ENCODE measurements at regions not wholly inside any gene's neighbourhood (a gene's known extent, or its start where the extent isn't known, plus 50 kb on each side); places are given as distances from the start of the nearest gene placed in this dataset.

DNA sequence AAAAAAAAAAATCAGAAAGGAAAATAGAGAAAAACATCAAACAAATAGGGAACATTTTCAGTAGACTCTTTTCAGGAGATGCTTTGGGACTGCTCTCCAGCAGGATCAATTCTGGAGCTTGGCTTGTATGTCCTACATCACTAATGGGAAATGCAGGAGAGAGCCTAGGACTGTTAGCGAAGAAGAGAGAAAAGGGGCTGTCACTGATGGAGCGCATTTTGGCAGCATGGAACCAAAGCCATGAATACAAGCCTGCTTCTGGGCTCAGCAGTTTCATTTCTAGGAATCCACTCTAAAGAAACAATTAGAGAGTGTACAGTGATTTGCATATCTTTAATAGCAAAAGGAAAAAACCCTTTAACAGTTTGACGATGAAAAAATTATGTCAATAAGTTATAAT is 203.9 kb downstream of the NUFIP1 start:
- FAIRE-seq: no peak
- Histone ChIP-seq H4K91ac (replicated peaks; ENCODE audit: insufficient read length, low read length) (no peak overlapping the region), H3K27ac (ENCODE audit: low read depth, low read length) (no peak overlapping the region), H2AFZ (ENCODE audit: low read length) (no peak overlapping the region), H4K20me1 (replicated peaks in 1 of 2; ENCODE audit: control insufficient read depth in 1 of 2, insufficient read depth in 2 of 2, low read length in 2 of 2) (no peaks in the 10 kb centered on the region), H2BK5ac (ENCODE audit: low read depth, low read length) (no peak overlapping the region), H3K56ac (replicated peaks; ENCODE audit: insufficient read length, low read depth, low read length) (no peak overlapping the region), H2BK12ac (ENCODE audit: low read depth, low read length) (no peak overlapping the region), H4K5ac (ENCODE audit: insufficient read length, low read depth, low read length) (no peak overlapping the region), H3K79me2 (ENCODE audit: control insufficient read depth in 1 of 2, insufficient read depth in 2 of 2, low read length in 2 of 2) (no peaks in the 10 kb centered on the region), H3K79me1 (ENCODE audit: low read depth, low read length) (no peaks in the 10 kb centered on the region), H3K14ac (ENCODE audit: insufficient read length) (no peak overlapping the region), H3K23me2 (ENCODE audit: low read depth, low read length) (no peaks in the 10 kb centered on the region), H3K4me1 (replicated peaks in 1 of 4; ENCODE audit: control insufficient read depth in 3 of 4, insufficient read depth in 4 of 4, low read length in 3 of 4) (peaks cover 0 to 4% (median 0%) of the 10 kb centered on the region in 4 experiments; a peak in 1 of 7 replicates), H3K18ac (ENCODE audit: extremely low read depth, low read length) (no peak overlapping the region), H3K27me3 (replicated peaks in 1 of 4; ENCODE audit: control insufficient read depth in 3 of 4, extremely low read depth in 1 of 4, insufficient read depth in 3 of 4, low read length in 3 of 4) (no peaks in the 10 kb centered on the region), H4K8ac (ENCODE audit: extremely low read depth, insufficient read depth, low read length) (no peak overlapping the region), H3K4me3 (ENCODE audit: extremely low read depth in 1 of 4, insufficient read depth in 2 of 4, low read depth in 3 of 4, low read length in 4 of 4) (no peak overlapping the region), H3K4me2 (ENCODE audit: insufficient read depth in 1 of 2, low read depth in 2 of 2, low read length in 2 of 2) (no peak overlapping the region), H2BK15ac (ENCODE audit: low read length) (no peak overlapping the region), H2AK5ac (ENCODE audit: low read depth, low read length) (no peak overlapping the region), H3K23ac (ENCODE audit: insufficient read length) (no peak overlapping the region), H3K36me3 (ENCODE audit: control insufficient read depth in 2 of 4, insufficient read depth in 4 of 4, low read length in 3 of 4) (no peaks in the 10 kb centered on the region), H2BK20ac (ENCODE audit: low read length) (no peak overlapping the region), H3K9ac (replicated peaks in 1 of 4; ENCODE audit: extremely low read depth in 1 of 4, low read depth in 3 of 4, low read length in 3 of 4) (no peak overlapping the region), H2BK120ac (replicated peaks; ENCODE audit: low read depth, low read length) (no peak overlapping the region), H3K9me3 (ENCODE audit: insufficient read depth in 2 of 2, low read depth in 1 of 2, low read length in 1 of 2) (no peaks in the 10 kb centered on the region), H3K4ac (replicated peaks; ENCODE audit: insufficient read length, low read depth, low read length) (no peak overlapping the region)
- ChIA-PET POLR2A (ENCODE audit: partially characterized antibody) (no interaction called here), CTCF (ENCODE audit: partially characterized antibody) (interaction anchor here (1.0 kb wide), 1 partner anchor 33 kb away, joined by 3 read pairs; no protein-coding TSS in a partner anchor)
- no peak for DNase-seq (ENCODE audit: low read depth in 1 of 2, low spot score in 2 of 2)
- WGBS, 2 experiments (ENCODE audit: extremely low coverage in 1 of 2, insufficient coverage in 1 of 2, insufficient read length in 1 of 2, insufficient replicate concordance in 2 of 2, low coverage in 1 of 2, low lambda C conversion rate in 2 of 2, missing lambda C conversion rate in 1 of 2): 84% methylated on average over 3 of the region's 3 CpGs; no CpG with 5 or more reads in 1 of the 2 experiments
- TF ChIP-seq SP1 (IDR thresholded peaks at IDR 0.05; ENCODE audit: low read depth, low read length) (no peak), EGR1 (IDR thresholded peaks at IDR 0.05; ENCODE audit: borderline replicate concordance, low read depth, low read length) (no peak), HDAC2 (IDR thresholded peaks at IDR 0.05; ENCODE audit: borderline replicate concordance in 1 of 2, low read depth in 2 of 2, low read length in 2 of 2) (no peak), CEBPB (IDR thresholded peaks at IDR 0.05; ENCODE audit: low read depth, low read length) (no peak)
- TF ChIP-seq, protein P1, sequence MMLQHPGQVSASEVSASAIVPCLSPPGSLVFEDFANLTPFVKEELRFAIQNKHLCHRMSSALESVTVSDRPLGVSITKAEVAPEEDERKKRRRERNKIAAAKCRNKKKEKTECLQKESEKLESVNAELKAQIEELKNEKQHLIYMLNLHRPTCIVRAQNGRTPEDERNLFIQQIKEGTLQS (IDR thresholded peaks at IDR 0.05; ENCODE audit: insufficient read depth, low read depth, low read length): no peak
